ENCODE measurements at regions not wholly inside any gene's neighbourhood (a gene's known extent, or its start where the extent isn't known, plus 50 kb on each side); places are given as distances from the start of the nearest gene placed in this dataset.

- DNase-seq (ENCODE audit: low read depth in 2 of 2) = no peak
Measured at GRCh38 chr2:120440521-120441350, 94.8 kb downstream of the INHBB start.

- no peak for DNase-seq (ENCODE audit: low read depth in 2 of 2)
Measured at GRCh38 chr2:120441351-120441700, 95.4 kb downstream of the INHBB start.

GRCh38 chr2:120441744-120442471, 96.0 kb downstream of the INHBB start:
- DNase-seq (ENCODE audit: low read depth in 2 of 2) = no peak

GRCh38 chr2:120442541-120442922, 96.6 kb downstream of the INHBB start:
- no peak for DNase-seq (ENCODE audit: low read depth in 2 of 2)

GRCh38 chr2:120442923-120443571, 97.1 kb downstream of the INHBB start:
- DNase-seq (ENCODE audit: low read depth in 2 of 2) = no peak

GRCh38 chr2:120443946-120444345, 98.0 kb downstream of the INHBB start:
- DNase-seq (ENCODE audit: low read depth in 2 of 2) = no peak

GRCh38 chr2:120444691-120445240, 98.8 kb downstream of the INHBB start:
- no peak for DNase-seq (ENCODE audit: low read depth in 2 of 2)

GRCh38 chr2:120445449-120446143, 99.7 kb downstream of the INHBB start:
- DNase-seq (ENCODE audit: low read depth in 2 of 2) = no peak

GRCh38 chr2:120446236-120447126, 100.5 kb downstream of the INHBB start:
- no peak for DNase-seq (ENCODE audit: low read depth in 2 of 2)

- DNase-seq (ENCODE audit: low read depth in 2 of 2) = no peak
Measured at GRCh38 chr2:120447127-120447785, 101.3 kb downstream of the INHBB start.

GRCh38 chr2:120448436-120448835, 102.5 kb downstream of the INHBB start:
- DNase-seq (ENCODE audit: low read depth in 2 of 2) = no peak

- no peak for DNase-seq (ENCODE audit: low read depth in 2 of 2)
Measured at GRCh38 chr2:120448961-120449810, 103.2 kb downstream of the INHBB start.

- DNase-seq (ENCODE audit: low read depth in 2 of 2) = no peak
Measured at GRCh38 chr2:120450196-120450820, 104.4 kb downstream of the INHBB start.

GRCh38 chr2:120451334-120451733, 105.4 kb downstream of the INHBB start:
- DNase-seq (ENCODE audit: low read depth in 2 of 2) = no peak

GRCh38 chr2:120452131-120452530, 106.2 kb downstream of the INHBB start:
- DNase-seq (ENCODE audit: low read depth in 2 of 2) = no peak

GRCh38 chr2:120452945-120453634, 107.2 kb downstream of the INHBB start:
- DNase-seq (ENCODE audit: low read depth in 2 of 2) = no peak

GRCh38 chr2:120453635-120453998, 107.7 kb downstream of the INHBB start:
- no peak for DNase-seq (ENCODE audit: low read depth in 2 of 2)

GRCh38 chr2:120454654-120455385, 108.9 kb downstream of the INHBB start:
- no peak for DNase-seq (ENCODE audit: low read depth in 2 of 2)
